ENCODE measurements at regions not wholly inside any gene's neighbourhood (a gene's known extent, or its start where the extent isn't known, plus 50 kb on each side); places are given as distances from the start of the nearest gene placed in this dataset.

- TF ChIP-seq POLR2A (IDR thresholded peaks at IDR 0.05; ENCODE audit: low read depth, low read length) (no peak), CHD1 (IDR thresholded peaks at IDR 0.05; ENCODE audit: low read depth, low read length) (no peak), MAZ (IDR thresholded peaks at IDR 0.05; ENCODE audit: borderline replicate concordance, low read depth, low read length) (no peak), CTCF (conservative IDR thresholded peaks at IDR 0.05; ENCODE audit: low read depth, low read length) (no peak), MXI1 (IDR thresholded peaks at IDR 0.05; ENCODE audit: borderline replicate concordance, low read depth, low read length) (no peak), BHLHE40 (IDR thresholded peaks at IDR 0.05; ENCODE audit: low read depth, low read length) (no peak), RCOR1 (IDR thresholded peaks at IDR 0.05; ENCODE audit: insufficient replicate concordance, low read length) (no peak), RFX5 (IDR thresholded peaks at IDR 0.05; ENCODE audit: low read depth, low read length) (no peak), USF2 (IDR thresholded peaks at IDR 0.05; ENCODE audit: low read depth, low read length) (no peak), CEBPB (IDR thresholded peaks at IDR 0.05; ENCODE audit: low read depth, low read length) (no peak)
Observed at GRCh38 chr20:30919514-30920188, 337.8 kb upstream of the DEFB115 start.

Measured in IMR-90 (cell line).